ENCODE measurements at regions not wholly inside any gene's neighbourhood (a gene's known extent, or its start where the extent isn't known, plus 50 kb on each side); places are given as distances from the start of the nearest gene placed in this dataset.

DNA sequence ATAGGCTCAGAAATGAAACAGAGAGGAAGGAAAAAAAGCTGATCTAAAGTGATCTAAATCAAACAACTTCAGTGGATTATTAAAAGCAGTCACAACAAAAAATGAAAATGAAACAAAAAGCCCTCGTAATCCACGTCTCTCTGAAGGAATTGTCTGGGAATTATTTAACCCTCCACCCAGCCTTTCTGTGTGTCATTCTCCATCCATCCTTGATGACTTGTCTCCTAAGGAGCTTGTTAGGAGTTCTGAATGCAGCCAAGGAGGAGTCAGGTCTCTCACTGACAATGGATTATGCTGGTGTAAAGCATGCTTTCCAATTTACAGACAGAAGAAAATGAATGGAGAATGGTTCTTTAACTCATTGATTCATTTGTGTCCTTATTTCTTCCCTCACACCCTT lies 359.3 kb upstream of the RUNX1 start:
- intact Hi-C loops (cut with DNase I), result loop anchor here (10.0 kb wide), 1 partner anchor 524 kb away; no protein-coding TSS in a partner anchor
- no peak for DNase-seq
- H3K36me3 ChIP-seq, result no peaks in the 10 kb centered on the region
- H3K9me3 ChIP-seq, result no peaks in the 10 kb centered on the region
- H3K27ac ChIP-seq, result no peak overlapping the region
- H3K4me1 ChIP-seq, result no peaks in the 10 kb centered on the region
- H3K4me3 ChIP-seq (replicated peaks in 1 of 3), result no peak overlapping the region
- no peak for TF ChIP-seq POLR2A (IDR thresholded peaks at IDR 0.05)
- TF ChIP-seq, protein P1, sequence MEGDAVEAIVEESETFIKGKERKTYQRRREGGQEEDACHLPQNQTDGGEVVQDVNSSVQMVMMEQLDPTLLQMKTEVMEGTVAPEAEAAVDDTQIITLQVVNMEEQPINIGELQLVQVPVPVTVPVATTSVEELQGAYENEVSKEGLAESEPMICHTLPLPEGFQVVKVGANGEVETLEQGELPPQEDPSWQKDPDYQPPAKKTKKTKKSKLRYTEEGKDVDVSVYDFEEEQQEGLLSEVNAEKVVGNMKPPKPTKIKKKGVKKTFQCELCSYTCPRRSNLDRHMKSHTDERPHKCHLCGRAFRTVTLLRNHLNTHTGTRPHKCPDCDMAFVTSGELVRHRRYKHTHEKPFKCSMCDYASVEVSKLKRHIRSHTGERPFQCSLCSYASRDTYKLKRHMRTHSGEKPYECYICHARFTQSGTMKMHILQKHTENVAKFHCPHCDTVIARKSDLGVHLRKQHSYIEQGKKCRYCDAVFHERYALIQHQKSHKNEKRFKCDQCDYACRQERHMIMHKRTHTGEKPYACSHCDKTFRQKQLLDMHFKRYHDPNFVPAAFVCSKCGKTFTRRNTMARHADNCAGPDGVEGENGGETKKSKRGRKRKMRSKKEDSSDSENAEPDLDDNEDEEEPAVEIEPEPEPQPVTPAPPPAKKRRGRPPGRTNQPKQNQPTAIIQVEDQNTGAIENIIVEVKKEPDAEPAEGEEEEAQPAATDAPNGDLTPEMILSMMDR (IDR thresholded peaks at IDR 0.05), result no peak
- 18 to 19% methylated on average over 2 of the region's 2 CpGs for WGBS, 2 donors
- no peaks in the 10 kb centered on the region for H3K27me3 ChIP-seq

DNA sequence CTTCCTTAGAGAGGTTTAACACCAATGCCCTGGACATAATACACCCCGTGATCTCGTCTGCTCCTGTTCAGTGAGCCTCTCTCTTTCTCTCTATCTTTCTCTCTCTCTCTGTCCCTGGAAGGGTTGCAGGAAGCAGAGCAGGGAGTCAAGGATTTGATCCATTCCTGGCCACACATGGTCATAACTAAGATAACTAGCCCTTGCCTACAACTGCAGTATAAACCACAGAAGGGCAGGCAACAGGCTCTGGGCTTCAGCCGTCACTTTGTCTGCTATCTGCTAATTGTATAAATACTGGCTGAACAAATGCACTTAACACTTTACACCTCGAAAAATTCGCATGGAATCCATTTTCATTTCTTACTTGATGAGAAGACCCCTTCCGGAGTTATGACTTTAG lies 357.5 kb upstream of the RUNX1 start:
- Histone ChIP-seq H3K36me3 (no peaks in the 10 kb centered on the region), H3K27ac (no peak overlapping the region), H3K27me3 (no peaks in the 10 kb centered on the region), H3K4me1 (no peaks in the 10 kb centered on the region), H3K4me3 (replicated peaks in 1 of 3) (no peak overlapping the region), H3K9me3 (no peaks in the 10 kb centered on the region)
- TF ChIP-seq, protein P1 (IDR thresholded peaks at IDR 0.05), result no peak
- TF ChIP-seq POLR2A (IDR thresholded peaks at IDR 0.05), result no peak
- DNase-seq, result no peak
- 90% methylated on average over 6 of the region's 6 CpGs for WGBS, 2 donors
- intact Hi-C loops (cut with DNase I), result loop anchor here (10.0 kb wide), 1 partner anchor 522 kb away; no protein-coding TSS in a partner anchor

DNA sequence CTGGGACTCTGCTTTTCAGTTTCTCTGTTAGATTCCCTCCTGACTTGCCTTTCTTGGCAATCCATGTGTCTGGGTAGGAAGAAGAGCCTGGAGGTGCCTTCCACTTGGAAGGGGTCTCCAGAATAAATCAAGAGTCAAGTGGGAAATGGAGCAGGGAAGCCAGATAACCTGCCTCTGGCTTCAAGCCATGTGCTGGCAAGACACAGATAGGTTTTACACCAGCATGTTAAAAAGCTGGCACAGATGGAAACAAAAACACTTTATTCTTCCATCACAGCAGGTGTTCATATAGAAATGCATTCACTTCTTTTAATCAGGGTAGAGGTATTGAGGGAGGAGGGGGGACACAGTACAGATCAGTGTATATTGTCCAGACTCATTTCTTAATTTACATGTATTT lies 356.9 kb upstream of the RUNX1 start:
- TF ChIP-seq, protein P1 (IDR thresholded peaks at IDR 0.05), result no peak
- TF ChIP-seq POLR2A (IDR thresholded peaks at IDR 0.05), result no peak
- intact Hi-C loops (cut with DNase I), result loop anchor here (10.0 kb wide), 1 partner anchor 521 kb away; no protein-coding TSS in a partner anchor
- Histone ChIP-seq H3K36me3 (no peaks in the 10 kb centered on the region), H3K4me1 (no peaks in the 10 kb centered on the region), H3K27me3 (no peaks in the 10 kb centered on the region), H3K27ac (no peak overlapping the region), H3K9me3 (no peaks in the 10 kb centered on the region), H3K4me3 (replicated peaks in 1 of 3) (no peak overlapping the region)
- no peak for DNase-seq

DNA sequence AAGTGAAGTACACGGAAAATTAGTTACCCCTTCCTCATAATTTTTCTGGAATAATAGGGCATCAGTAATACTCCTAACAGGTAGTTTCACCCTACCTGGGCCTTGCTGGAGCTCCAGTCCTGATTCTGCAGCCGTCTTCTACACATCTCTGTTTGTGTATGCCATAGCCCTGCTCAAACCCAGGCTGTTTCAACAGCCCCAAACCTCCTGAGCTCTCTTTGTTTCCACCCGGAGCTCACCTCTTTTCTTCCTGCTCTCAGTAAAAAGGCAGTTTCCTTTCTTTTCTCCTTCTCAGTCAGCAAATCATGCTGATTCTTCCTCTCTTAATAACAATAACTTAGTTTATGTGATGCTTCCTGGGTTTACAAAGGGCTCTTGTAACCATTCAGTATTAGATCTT lies 355.1 kb upstream of the RUNX1 start:
- TF ChIP-seq, protein P1 (IDR thresholded peaks at IDR 0.05), result no peak
- no peak for TF ChIP-seq POLR2A (IDR thresholded peaks at IDR 0.05)
- H3K4me3 ChIP-seq (replicated peaks in 1 of 3), result no peak overlapping the region
- intact Hi-C loops (cut with DNase I), result loop anchor here (10.0 kb wide), 1 partner anchor 519 kb away; no protein-coding TSS in a partner anchor
- no peaks in the 10 kb centered on the region for H3K36me3 ChIP-seq
- 81 to 89% methylated on average over 3 of the region's 3 CpGs for WGBS, 2 donors
- no peaks in the 10 kb centered on the region for H3K9me3 ChIP-seq
- H3K27ac ChIP-seq, result no peak overlapping the region
- DNase-seq, result no peak
- no peaks in the 10 kb centered on the region for H3K4me1 ChIP-seq
- no peaks in the 10 kb centered on the region for H3K27me3 ChIP-seq

DNA sequence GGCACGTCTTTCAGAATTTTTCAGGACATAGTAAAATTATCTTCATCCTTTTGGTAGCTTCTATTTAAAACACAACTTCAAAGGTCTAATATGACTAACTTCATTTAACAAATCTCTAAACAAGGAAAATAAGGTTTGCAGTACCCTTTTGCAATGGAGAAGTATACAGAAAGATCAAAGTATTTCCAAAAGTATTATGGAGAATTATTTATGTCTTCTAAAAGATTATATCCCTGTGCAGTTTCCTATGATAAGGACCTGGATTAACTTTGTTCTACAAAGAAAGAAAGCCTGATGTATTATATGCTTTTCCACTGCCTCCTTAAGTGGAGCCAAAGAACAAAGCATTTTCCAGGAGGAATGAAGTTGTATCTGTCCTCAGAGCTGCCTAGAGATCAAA lies 353.0 kb upstream of the RUNX1 start:
- Histone ChIP-seq H3K4me3 (replicated peaks in 1 of 3) (no peak overlapping the region), H3K27me3 (no peaks in the 10 kb centered on the region), H3K4me1 (no peaks in the 10 kb centered on the region), H3K27ac (no peak overlapping the region), H3K9me3 (no peaks in the 10 kb centered on the region), H3K36me3 (no peaks in the 10 kb centered on the region)
- TF ChIP-seq POLR2A (IDR thresholded peaks at IDR 0.05), result no peak
- TF ChIP-seq, protein P1 (IDR thresholded peaks at IDR 0.05), result no peak
- 78 to 86% methylated on average over 1 of the region's 1 CpG for WGBS, 2 donors
- no peak for DNase-seq
- intact Hi-C loops (cut with DNase I), result loop anchor here (10.0 kb wide), 1 partner anchor 517 kb away; no protein-coding TSS in a partner anchor

Data from thyroid gland (tissue), 4 donors.